IPS-15b (cell line): ENCODE measurements at regions not wholly inside any gene's neighbourhood (a gene's known extent, or its start where the extent isn't known, plus 50 kb on each side); places are given as distances from the start of the nearest gene placed in this dataset.
"Not testable (repeated sequence)": the region's sequence is repeated elsewhere in the genome, so short reads cannot be mapped to it uniquely, and the experiment has no call there.

Source experiments
- H3K27me3 ChIP-seq: one replicate; pipeline ENCODE4 v1.6.1; 2013; ENCODE audit warnings: low read length; ENCODE audit not compliant: control insufficient read depth, insufficient read depth
- H3K36me3 ChIP-seq: one replicate; pipeline ENCODE4 v1.6.1; 2013; ENCODE audit warnings: low read length; ENCODE audit not compliant: control insufficient read depth, insufficient read depth
- H3K4me1 ChIP-seq: one replicate; pipeline ENCODE4 v1.6.1; 2013; ENCODE audit warnings: mild to moderate bottlenecking, low read length; ENCODE audit not compliant: control insufficient read depth, insufficient read depth
- H3K4me3 ChIP-seq: one replicate; pipeline ENCODE4 v1.5.1; 2013; ENCODE audit warnings: low read depth, low read length
- H3K9ac ChIP-seq: one replicate; pipeline ENCODE4 v1.6.1; 2013; ENCODE audit warnings: low read depth, mild to moderate bottlenecking, low read length
- H3K9me3 ChIP-seq: one replicate; pipeline ENCODE4 v1.6.1; 2013; ENCODE audit warnings: mild to moderate bottlenecking, low read length; ENCODE audit not compliant: control insufficient read depth, insufficient read depth

DNA sequence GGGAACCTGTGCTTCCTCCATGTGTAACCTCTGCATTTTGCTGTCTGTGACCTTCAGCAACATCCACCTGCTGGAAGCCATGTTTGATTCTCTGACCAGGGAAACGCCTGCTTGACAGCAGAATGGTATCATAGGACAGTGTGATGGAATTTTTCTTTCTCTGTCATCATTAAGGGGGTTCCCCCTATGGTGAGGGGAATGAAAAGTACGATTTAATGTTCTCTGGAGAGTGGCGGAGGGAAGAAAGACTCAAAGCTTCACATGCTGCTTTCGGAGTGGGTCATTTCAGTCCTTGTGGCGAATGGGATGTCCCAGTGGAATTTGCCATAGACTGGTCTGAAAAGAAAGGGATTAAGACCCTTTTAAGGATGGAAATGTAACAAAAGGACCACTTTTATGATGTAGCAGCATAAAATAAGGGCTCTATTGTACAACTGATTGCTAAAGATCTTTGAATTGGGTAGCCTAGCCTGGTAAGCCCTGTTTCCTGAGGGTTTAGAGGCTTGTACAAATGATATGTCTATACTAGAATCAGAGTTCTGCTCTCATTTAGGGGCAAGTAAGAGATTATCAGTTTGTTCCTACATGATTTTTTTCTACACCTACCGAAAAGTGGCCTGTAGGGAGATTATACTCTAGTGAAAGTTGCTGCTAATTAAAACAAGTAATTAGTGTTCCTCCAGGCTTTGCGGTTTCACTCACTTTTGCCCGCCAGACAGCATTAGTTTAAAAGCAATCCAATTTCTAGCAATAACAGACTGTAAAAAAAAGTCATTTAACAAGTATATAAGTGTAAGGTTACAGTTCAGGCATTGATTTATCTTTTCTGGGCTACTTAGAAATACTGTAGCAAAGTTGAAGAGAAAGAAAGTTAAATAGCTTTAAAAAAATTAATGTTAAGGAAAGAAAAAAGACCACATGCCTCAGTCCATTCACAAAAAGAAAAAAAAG lies 904.5 kb downstream of the NR2F1-AS1 start:
- Histone ChIP-seq H3K9me3 (no peaks in the 10 kb centered on the region), H3K36me3 (no peaks in the 10 kb centered on the region), H3K4me1 (no peaks in the 10 kb centered on the region), H3K4me3 (no peak overlapping the region), H3K9ac (no peak overlapping the region), H3K27me3 (no peaks in the 10 kb centered on the region)

DNA sequence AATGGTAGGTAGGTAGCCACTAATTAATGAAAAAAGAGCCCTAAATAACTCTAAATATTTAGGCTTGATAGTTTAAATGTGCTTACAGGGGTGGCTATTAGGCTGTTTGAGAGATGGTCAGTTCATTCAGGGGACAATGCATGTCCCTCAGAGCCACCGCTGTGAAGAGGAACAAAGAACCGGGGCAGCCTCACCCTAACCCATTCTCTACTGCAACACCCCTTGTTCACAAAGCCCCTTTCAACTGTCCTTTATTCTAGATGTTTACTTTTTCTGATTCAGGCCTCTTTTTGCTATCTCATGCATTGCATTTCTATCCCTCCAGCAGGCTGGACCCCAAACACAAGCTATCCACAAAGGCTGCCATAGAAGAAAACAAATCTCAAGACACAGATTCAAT lies 906.7 kb downstream of the NR2F1-AS1 start:
- Histone ChIP-seq H3K4me1 (no peaks in the 10 kb centered on the region), H3K9ac (no peak overlapping the region), H3K4me3 (no peak overlapping the region), H3K36me3 (no peaks in the 10 kb centered on the region), H3K27me3 (no peaks in the 10 kb centered on the region), H3K9me3 (no peaks in the 10 kb centered on the region)

DNA sequence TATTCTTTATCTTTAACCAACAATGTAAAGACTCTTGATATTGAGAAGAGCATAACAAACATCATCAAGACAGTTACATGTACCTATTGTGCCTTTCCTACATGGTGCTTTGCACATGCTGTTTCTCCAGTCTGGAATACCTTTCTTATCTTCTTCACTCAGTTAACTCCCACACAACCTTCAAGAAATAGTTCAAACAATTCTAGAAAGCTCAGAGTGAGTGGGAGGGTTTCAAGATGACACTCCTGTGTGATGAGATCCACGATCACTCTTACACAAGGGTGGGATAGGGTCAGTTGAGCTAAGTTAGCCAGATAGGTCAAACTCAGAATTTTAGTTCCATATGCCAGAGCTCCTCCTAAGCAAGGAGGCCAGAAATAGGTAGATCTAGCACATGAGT lies 915.5 kb downstream of the NR2F1-AS1 start:
- no peak overlapping the region for H3K4me3 ChIP-seq
- no peaks in the 10 kb centered on the region for H3K36me3 ChIP-seq
- H3K27me3 ChIP-seq: no peaks in the 10 kb centered on the region
- H3K9ac ChIP-seq: no peak overlapping the region
- no peaks in the 10 kb centered on the region for H3K4me1 ChIP-seq
- H3K9me3 ChIP-seq: no peaks in the 10 kb centered on the region

GRCh38 chr5:92662741-92663140 lies 918.3 kb downstream of the NR2F1-AS1 start:
- H3K27me3 ChIP-seq: no peaks in the 10 kb centered on the region
- no peak overlapping the region for H3K4me3 ChIP-seq
- H3K9me3 ChIP-seq: no peaks in the 10 kb centered on the region
- H3K9ac ChIP-seq: no peak overlapping the region
- H3K4me1 ChIP-seq: no peaks in the 10 kb centered on the region
- no peaks in the 10 kb centered on the region for H3K36me3 ChIP-seq

DNA sequence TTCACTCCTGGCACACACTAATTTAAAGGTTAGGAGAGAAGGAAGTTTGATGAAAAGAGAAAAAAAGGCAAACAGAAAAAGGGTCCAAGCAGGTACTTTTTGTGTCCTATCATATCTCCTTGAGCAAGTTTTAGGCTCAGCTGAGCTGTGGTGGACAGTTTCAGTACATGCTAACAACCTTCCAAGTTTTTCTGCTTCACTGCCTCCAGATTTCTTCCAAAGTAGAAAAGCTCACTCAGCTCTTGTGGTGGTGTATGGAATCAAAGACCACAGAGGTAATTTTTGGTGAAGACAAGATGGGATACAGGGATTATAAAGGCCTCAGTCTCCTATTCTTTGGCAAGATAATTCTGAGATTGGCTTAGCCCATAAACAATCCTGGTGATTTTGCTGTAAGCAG lies 921.8 kb downstream of the NR2F1-AS1 start:
- Histone ChIP-seq H3K27me3 (no peaks in the 10 kb centered on the region), H3K4me3 (no peak overlapping the region), H3K9me3 (no peaks in the 10 kb centered on the region), H3K36me3 (no peaks in the 10 kb centered on the region), H3K4me1 (no peaks in the 10 kb centered on the region), H3K9ac (no peak overlapping the region)

GRCh38 chr5:92654601-92655000 lies 926.4 kb downstream of the NR2F1-AS1 start:
- not testable (repeated sequence) for H3K36me3 ChIP-seq, H3K9me3 ChIP-seq, H3K9ac ChIP-seq, H3K4me1 ChIP-seq, H3K4me3 ChIP-seq, H3K27me3 ChIP-seq

DNA sequence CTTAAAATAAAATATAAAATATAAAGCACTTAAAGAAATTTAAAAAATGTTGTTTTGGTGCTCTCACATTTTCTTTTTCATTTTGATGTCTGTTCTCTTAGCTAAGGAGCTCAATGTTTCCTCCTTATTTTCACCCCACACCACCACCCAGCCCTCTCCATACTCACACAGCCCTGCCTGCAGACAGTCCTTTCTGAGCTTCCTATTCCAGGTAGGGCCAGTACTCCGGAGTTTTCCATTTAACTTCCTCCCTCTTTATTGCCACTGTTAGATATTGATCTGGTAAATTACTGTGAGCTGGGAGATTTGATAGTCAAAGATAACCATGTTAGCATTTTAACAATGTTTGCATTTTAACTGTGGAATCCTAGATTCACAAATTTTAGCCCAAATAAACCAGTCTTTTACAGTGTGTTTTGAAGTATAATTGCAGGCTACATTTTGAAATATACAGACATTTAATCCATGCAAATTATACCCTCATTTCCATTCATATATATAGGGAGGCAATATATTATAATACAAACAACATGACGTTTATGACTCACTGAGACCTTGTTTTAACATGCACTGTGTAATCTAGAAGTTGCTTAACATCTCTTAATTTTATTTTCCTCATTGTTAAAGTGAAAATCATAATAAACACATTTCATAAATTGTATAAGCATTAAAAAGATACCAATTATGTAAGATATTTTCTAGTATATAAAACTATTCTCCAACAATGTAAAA lies 927.1 kb downstream of the NR2F1-AS1 start:
- Histone ChIP-seq H3K4me3 (no peak overlapping the region), H3K27me3 (no peaks in the 10 kb centered on the region), H3K9ac (no peak overlapping the region), H3K9me3 (no peaks in the 10 kb centered on the region), H3K36me3 (no peaks in the 10 kb centered on the region), H3K4me1 (no peaks in the 10 kb centered on the region)

DNA sequence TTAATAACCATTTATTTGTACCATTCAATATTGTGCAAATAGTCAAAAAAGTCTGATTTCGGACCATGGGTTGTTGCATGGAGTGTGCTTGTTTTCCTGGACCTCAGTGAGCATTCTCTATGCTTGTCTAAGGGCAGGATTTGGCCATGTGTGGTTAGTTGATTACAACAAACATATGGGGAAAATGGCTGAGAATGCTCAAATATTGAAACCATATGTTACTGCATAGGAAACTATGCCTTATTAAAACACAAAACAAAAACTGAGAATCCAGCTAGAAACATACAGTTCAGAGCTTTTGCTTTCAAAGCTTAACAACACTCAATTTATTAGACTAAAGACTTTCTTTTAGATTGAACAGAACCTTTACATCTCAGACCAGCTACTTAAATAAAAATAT lies 928.3 kb downstream of the NR2F1-AS1 start:
- H3K36me3 ChIP-seq: no peaks in the 10 kb centered on the region
- no peak overlapping the region for H3K9ac ChIP-seq
- no peaks in the 10 kb centered on the region for H3K27me3 ChIP-seq
- H3K4me1 ChIP-seq: no peaks in the 10 kb centered on the region
- H3K4me3 ChIP-seq: no peak overlapping the region
- H3K9me3 ChIP-seq: no peaks in the 10 kb centered on the region

DNA sequence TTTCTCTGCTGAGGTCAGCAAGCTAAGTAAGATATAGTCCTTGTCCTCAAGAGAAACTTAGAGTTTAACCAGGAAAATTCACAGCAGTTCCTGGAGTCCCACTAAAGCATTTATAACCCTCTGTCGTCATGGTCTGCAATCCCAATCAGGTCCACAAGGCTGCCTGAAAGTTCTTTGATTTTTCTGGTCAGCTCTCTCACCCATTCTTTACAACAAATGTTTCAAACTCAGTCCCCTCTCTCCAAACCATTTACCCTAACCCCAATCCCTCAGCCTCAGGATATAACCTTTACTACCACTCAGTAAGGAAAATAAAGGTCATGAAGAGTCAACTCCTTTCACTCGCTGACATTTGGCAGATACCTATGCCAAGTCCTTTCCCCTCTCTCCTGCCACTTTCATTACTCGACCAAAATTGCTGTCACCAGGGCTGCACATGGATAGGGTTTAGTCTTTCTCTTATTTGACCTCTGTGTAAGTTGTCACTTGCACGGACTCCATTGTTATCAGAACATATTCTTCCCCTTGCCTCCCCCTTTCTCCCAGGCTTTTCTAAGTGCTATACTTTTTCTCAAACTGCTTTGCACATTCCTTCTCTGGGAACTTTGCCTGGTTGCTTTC lies 936.6 kb downstream of the NR2F1-AS1 start:
- Histone ChIP-seq H3K9me3 (no peaks in the 10 kb centered on the region), H3K4me1 (peaks cover 8% of the 10 kb centered on the region), H3K4me3 (no peak overlapping the region), H3K27me3 (no peaks in the 10 kb centered on the region), H3K36me3 (no peaks in the 10 kb centered on the region), H3K9ac (no peak overlapping the region)

DNA sequence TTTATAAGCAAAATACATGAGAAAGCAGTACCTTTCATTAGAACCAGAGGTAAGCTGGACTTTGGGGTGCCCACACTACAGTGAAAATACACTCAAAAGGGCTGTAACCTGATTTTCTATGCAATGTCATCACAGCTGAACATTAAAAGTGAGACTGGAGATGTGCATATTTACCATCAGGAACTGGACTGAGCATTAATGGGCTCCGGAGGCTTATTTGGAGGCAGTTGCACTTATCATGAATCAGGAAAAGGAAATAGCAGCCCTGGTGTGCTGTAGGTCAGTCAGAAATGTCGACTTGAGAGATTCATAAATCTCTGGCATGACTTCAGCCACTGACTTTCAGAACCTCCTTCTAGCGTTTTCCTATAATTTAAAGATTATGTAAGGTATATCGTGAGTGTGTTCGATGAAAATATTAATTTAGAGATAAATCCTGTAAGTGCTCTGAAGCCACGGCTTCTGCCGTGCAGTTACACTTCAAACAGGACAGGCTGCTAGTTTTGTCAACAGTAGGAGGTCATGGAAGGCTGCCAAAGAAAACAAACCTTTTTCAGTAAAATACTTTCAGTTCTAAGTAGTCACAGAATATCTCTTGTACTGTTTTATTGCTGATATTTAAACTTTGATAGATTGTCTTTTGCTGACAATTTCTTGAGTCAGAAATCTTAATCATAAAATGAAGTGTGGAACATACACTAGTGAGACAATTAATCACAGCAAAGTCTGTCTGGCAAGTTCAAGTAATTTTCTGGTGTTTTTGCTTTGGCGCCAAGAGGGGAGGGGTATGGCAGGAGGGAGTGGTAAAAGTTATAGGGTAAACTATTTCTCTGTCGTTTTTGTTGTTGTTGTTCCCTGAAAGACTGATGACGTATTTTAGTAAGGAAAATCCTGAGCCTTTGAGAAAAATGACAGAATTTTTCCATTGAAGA lies 939.7 kb downstream of the NR2F1-AS1 start:
- H3K36me3 ChIP-seq: no peaks in the 10 kb centered on the region
- no peaks in the 10 kb centered on the region for H3K9me3 ChIP-seq
- no peaks in the 10 kb centered on the region for H3K27me3 ChIP-seq
- H3K4me1 ChIP-seq: peaks cover 14% of the 10 kb centered on the region
- H3K4me3 ChIP-seq: no peak overlapping the region
- no peak overlapping the region for H3K9ac ChIP-seq

DNA sequence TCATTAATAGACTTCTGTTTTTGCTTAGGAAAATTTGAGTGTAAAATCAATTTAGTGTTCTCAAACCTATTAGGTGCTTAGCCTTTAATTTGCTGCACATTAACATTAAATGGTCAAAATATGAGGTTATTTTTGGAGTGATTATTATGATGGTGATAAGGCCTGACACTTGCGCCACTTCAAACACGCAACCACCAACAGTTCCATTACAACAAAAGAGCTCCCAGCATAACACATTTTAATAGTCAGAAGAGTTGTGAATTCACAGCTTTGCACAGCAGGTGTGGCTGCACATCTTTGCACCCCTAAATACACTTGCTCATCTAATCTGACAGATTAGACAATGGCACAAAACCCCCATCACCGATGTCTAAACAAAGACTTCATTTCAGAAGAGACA lies 940.7 kb downstream of the NR2F1-AS1 start:
- Histone ChIP-seq H3K27me3 (no peaks in the 10 kb centered on the region), H3K9ac (no peak overlapping the region), H3K4me3 (no peak overlapping the region), H3K4me1 (peaks cover 14% of the 10 kb centered on the region), H3K9me3 (no peaks in the 10 kb centered on the region), H3K36me3 (no peaks in the 10 kb centered on the region)
